NOMO-1 treated with dmso at 0.1 percent for 144 hours (cell line): ENCODE measurements at regions not wholly inside any gene's neighbourhood (a gene's known extent, or its start where the extent isn't known, plus 50 kb on each side); places are given as distances from the start of the nearest gene placed in this dataset.

Experiments
- DNase-seq: peaks from one replicate; lab custom pipeline; 2025; ENCODE audit not compliant: unreplicated experiment; lab: John Stamatoyannopoulos, UW

GRCh38 chr4:138297743-138298405 is 55.7 kb upstream of the SLC7A11 start:
- no peak for DNase-seq

DNA sequence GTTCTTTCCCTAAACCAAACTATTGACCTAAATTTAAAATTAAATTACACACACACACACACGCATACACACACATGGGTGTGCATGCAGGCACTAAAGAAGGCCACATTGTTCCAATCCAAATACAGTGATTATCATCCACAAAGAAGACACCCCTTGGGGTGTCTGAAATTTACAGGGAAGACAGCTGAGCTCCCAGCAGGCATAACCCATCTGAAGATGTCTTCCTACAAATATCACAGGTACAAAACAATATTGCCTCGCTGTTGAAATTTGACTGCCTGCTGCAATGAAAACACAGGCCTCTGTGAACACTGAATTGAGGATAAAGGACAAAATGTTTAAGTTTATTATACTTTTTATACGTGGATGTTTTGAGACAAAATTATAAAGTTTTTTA is 50.2 kb upstream of the SLC7A11 start:
- no peak for DNase-seq
